SHP77 treated with DMSO at 0.1 percent for 48 hours (cell line): ENCODE measurements at regions not wholly inside any gene's neighbourhood (a gene's known extent, or its start where the extent isn't known, plus 50 kb on each side); places are given as distances from the start of the nearest gene placed in this dataset.
"Not testable (repeated sequence)": the region's sequence is repeated elsewhere in the genome, so short reads cannot be mapped to it uniquely, and the experiment has no call there.

ENCODE experiments used
- DNase-seq: peaks from one replicate; lab custom pipeline; 2025; lab: John Stamatoyannopoulos, UW

GRCh38 chr5:1652873-1653697, 129.3 kb upstream of the LPCAT1 start:
- DNase-seq: no peak

GRCh38 chr5:1651971-1652872, 128.5 kb upstream of the LPCAT1 start:
- DNase-seq: no peak

- no peak for DNase-seq
These were observed 127.5 kb upstream of the LPCAT1 start for GRCh38 chr5:1651250-1651649.

GRCh38 chr5:1649554-1649953, 125.8 kb upstream of the LPCAT1 start:
- no peak for DNase-seq

- no peak for DNase-seq
These were observed 125.0 kb upstream of the LPCAT1 start for GRCh38 chr5:1648806-1649205.

GRCh38 chr5:1647580-1647979, 123.8 kb upstream of the LPCAT1 start:
- no peak for DNase-seq

- DNase-seq: peak; percentile 72
These were observed 121.2 kb upstream of the LPCAT1 start for GRCh38 chr5:1644810-1645571.

- not testable (repeated sequence) for DNase-seq
These were observed 120.6 kb upstream of the LPCAT1 start for GRCh38 chr5:1644393-1644809.

GRCh38 chr5:1643651-1644392, 120.1 kb upstream of the LPCAT1 start:
- DNase-seq: no peak

- no peak for DNase-seq
These were observed 118.9 kb upstream of the LPCAT1 start for GRCh38 chr5:1642621-1643061.

GRCh38 chr5:1642221-1642620, 118.5 kb upstream of the LPCAT1 start:
- no peak for DNase-seq

GRCh38 chr5:1641560-1642166, 117.9 kb upstream of the LPCAT1 start:
- DNase-seq: peak; percentile 96

GRCh38 chr5:1641041-1641440, 117.3 kb upstream of the LPCAT1 start:
- DNase-seq: no peak

GRCh38 chr5:1640421-1640881, 116.7 kb upstream of the LPCAT1 start:
- DNase-seq: no peak

GRCh38 chr5:1639757-1640156, 116.0 kb upstream of the LPCAT1 start:
- DNase-seq: no peak

GRCh38 chr5:1638658-1639400, 115.1 kb upstream of the LPCAT1 start:
- DNase-seq: no peak

- DNase-seq: no peak
These were observed 114.1 kb upstream of the LPCAT1 start for GRCh38 chr5:1637639-1638481.

GRCh38 chr5:1636981-1637638, 113.3 kb upstream of the LPCAT1 start:
- no peak for DNase-seq
